ENCODE measurements at regions not wholly inside any gene's neighbourhood (a gene's known extent, or its start where the extent isn't known, plus 50 kb on each side); places are given as distances from the start of the nearest gene placed in this dataset.

DNA sequence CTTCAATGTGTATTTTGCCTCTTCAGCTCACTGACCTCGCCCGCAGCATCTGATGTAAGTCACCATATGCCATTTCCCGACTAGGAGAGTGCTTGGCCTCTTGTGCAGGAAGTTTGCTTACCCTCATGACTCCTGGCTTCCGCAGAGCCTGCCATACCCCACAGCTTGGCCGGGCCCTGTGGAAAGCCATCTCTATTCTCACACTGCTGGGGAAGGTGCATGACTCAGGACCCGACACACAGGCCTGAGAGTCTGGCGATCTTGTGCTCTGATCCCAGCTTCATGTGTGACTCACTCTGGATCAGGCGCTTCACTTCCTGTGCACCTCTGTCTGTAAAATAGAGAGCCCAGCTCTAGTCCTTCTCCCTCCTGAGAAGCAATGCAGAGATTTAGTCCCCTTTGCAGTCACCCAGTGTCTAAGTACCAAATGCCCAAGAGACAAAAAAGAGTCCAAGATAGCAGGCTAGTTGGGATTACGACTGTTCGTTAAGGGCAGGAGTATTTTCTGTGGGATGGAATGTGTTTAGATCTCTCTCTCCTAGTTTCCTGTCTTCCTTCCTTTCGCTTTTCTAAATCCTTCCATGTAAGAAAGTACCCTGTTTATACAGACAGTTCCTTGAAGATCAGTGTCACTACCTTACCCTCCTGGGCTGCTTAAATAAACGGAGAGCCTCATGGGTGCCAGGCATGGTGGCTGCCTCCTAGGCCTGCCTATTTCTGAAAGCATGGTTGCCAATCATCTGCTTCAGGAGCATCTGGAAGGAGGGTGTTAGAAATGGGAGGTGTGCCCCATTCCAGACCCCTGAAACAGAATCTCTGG is 62.8 kb upstream of the KIF26B start:
- TF ChIP-seq, protein P1, sequence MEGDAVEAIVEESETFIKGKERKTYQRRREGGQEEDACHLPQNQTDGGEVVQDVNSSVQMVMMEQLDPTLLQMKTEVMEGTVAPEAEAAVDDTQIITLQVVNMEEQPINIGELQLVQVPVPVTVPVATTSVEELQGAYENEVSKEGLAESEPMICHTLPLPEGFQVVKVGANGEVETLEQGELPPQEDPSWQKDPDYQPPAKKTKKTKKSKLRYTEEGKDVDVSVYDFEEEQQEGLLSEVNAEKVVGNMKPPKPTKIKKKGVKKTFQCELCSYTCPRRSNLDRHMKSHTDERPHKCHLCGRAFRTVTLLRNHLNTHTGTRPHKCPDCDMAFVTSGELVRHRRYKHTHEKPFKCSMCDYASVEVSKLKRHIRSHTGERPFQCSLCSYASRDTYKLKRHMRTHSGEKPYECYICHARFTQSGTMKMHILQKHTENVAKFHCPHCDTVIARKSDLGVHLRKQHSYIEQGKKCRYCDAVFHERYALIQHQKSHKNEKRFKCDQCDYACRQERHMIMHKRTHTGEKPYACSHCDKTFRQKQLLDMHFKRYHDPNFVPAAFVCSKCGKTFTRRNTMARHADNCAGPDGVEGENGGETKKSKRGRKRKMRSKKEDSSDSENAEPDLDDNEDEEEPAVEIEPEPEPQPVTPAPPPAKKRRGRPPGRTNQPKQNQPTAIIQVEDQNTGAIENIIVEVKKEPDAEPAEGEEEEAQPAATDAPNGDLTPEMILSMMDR (IDR thresholded peaks at IDR 0.05): no peak
- no peak for TF ChIP-seq POLR2A (IDR thresholded peaks at IDR 0.05)

All from Peyer's patch (tissue), 4 donors.